ENCODE measurements at regions not wholly inside any gene's neighbourhood (a gene's known extent, or its start where the extent isn't known, plus 50 kb on each side); places are given as distances from the start of the nearest gene placed in this dataset.
"Not testable (repeated sequence)": the region's sequence is repeated elsewhere in the genome, so short reads cannot be mapped to it uniquely, and the experiment has no call there.

DNA sequence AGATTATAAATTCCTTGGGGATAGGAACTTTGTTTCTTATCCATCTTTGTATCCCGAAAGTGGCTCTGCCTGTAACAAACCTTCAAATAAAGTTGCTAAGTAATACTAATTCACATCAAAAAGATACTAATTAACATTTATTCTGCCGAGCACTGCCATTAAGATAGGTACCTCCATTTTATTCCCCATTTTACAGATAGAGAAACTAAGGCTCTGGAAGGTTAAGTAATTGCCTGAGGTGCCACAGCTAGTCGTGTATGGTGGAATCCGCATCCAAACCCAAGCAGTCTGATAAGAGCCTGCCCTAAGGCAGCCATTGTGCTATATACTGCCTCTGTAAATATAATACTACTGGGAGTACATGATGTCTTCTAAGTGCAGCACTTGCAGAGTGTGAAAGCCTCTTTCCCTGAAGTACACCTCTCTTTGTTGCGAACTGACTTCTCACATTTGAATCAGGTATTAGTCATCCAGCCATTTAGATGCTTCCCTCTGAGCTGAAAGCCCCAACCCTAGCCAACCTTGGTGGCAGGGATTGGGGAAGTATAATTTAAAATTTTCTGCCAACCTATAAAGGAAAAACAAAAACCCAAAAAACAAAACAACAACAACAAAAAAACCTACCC is 78.5 kb upstream of the CHD2 start:
- peak overlapping the region in 1 of 4 donors; percentile 13 for H3K27ac ChIP-seq
- 31 to 77% methylated on average over 5 of the region's 5 CpGs for WGBS, 2 donors
- intact Hi-C loops (cut with DNase I) = no loop called here

GRCh38 chr15:92822216-92823144 is 77.6 kb upstream of the CHD2 start:
- H3K9me3 ChIP-seq = no peaks in the 10 kb centered on the region
- no peak for DNase-seq
- H3K27ac ChIP-seq = peak overlapping the region in 1 of 4 donors; percentile 13
- intact Hi-C loops (cut with DNase I) = no loop called here
- H3K4me1 ChIP-seq = peaks cover 0 to 18% (median 17%) of the 10 kb centered on the region in 4 donors
- no peaks in the 10 kb centered on the region for H3K27me3 ChIP-seq
- 19 to 49% methylated on average over 2 of the region's 2 CpGs for WGBS, 2 donors
- TF ChIP-seq POLR2A (IDR thresholded peaks at IDR 0.05) = no peak
- no peak for TF ChIP-seq CTCF (IDR thresholded peaks at IDR 0.05)
- TF ChIP-seq EP300 (IDR thresholded peaks at IDR 0.05) = no peak
- H3K4me3 ChIP-seq = no peak overlapping the region
- no peaks in the 10 kb centered on the region for H3K36me3 ChIP-seq

More for the DNA sequence above, 78.5 kb upstream of the CHD2 start:
- Histone ChIP-seq H3K27me3 (no peaks in the 10 kb centered on the region), H3K4me1 (peaks cover 0 to 18% (median 17%) of the 10 kb centered on the region in 4 donors), H3K36me3 (no peaks in the 10 kb centered on the region), H3K4me3 (no peak overlapping the region), H3K9me3 (no peaks in the 10 kb centered on the region)
- DNase-seq = no peak
- no peak for TF ChIP-seq POLR2AphosphoS5 (IDR thresholded peaks at IDR 0.05)
- TF ChIP-seq EP300 (IDR thresholded peaks at IDR 0.05) = no peak
- no peak for TF ChIP-seq POLR2A (IDR thresholded peaks at IDR 0.05)
- no peak for TF ChIP-seq CTCF (IDR thresholded peaks at IDR 0.05)

- no peaks in the 10 kb centered on the region for H3K36me3 ChIP-seq
- WGBS, 2 donors = 70 to 89% methylated on average over 2 of the region's 2 CpGs
Observed at GRCh38 chr15:92825985-92826384, 74.1 kb upstream of the CHD2 start.

GRCh38 chr15:92827991-92828390 is 72.1 kb upstream of the CHD2 start:
- H3K36me3 ChIP-seq; H3K9me3 ChIP-seq; H3K27ac ChIP-seq; DNase-seq; H3K4me3 ChIP-seq; intact Hi-C loops (cut with DNase I); H3K27me3 ChIP-seq: not testable (repeated sequence)
- WGBS, 2 donors = 97 to 98% methylated on average over 10 of the region's 10 CpGs
- H3K4me1 ChIP-seq = peaks cover 0 to 30% (median 29%) of the 10 kb centered on the region in 4 donors

More at GRCh38 chr15:92825985-92826384, 74.1 kb upstream of the CHD2 start:
- TF ChIP-seq EP300 (IDR thresholded peaks at IDR 0.05) = no peak
- TF ChIP-seq POLR2A (IDR thresholded peaks at IDR 0.05) = no peak
- TF ChIP-seq CTCF (IDR thresholded peaks at IDR 0.05) = no peak
- TF ChIP-seq POLR2AphosphoS5 (IDR thresholded peaks at IDR 0.05) = no peak
- H3K9me3 ChIP-seq = no peaks in the 10 kb centered on the region
- no peaks in the 10 kb centered on the region for H3K27me3 ChIP-seq
- no peak overlapping the region for H3K27ac ChIP-seq
- intact Hi-C loops (cut with DNase I) = no loop called here
- peaks cover 0 to 10% (median 10%) of the 10 kb centered on the region in 4 donors for H3K4me1 ChIP-seq
- no peak for DNase-seq
- no peak overlapping the region for H3K4me3 ChIP-seq

DNA sequence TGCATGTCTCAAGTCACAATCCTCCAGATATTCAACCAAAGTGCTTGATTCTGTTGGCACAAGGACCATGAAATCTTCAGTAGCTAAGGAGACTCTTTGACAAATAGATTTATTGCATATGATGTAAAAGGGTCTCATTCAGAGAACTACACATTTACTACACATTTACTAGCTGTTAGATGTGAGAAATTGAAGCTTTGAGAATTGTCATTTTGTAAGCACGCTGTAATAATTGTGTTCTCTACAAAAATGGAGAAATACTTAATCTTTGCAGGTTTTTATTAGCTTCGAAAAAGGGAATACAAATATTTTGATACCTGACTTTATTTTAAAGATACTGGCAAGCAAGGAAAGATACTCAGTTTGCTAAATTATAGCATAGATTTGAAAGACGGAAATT is 70.2 kb upstream of the CHD2 start:
- 94 to 95% methylated on average over 3 of the region's 3 CpGs for WGBS, 2 donors
- peak overlapping the region; percentile 85 to 93 (median 90) for H3K27ac ChIP-seq

More for the DNA sequence above, 70.2 kb upstream of the CHD2 start:
- Histone ChIP-seq H3K27me3 (no peaks in the 10 kb centered on the region), H3K9me3 (no peaks in the 10 kb centered on the region), H3K36me3 (no peaks in the 10 kb centered on the region), H3K4me3 (no peak overlapping the region), H3K4me1 (peaks cover 4 to 41% (median 39%) of the 10 kb centered on the region in 4 donors)
- intact Hi-C loops (cut with DNase I) = loop anchor here (2.0 kb wide), 1 partner anchor 19 kb away; no protein-coding TSS in a partner anchor
- no peak for DNase-seq
- TF ChIP-seq POLR2AphosphoS5 (IDR thresholded peaks at IDR 0.05) (no peak), POLR2A (IDR thresholded peaks at IDR 0.05) (no peak), CTCF (IDR thresholded peaks at IDR 0.05) (no peak), EP300 (IDR thresholded peaks at IDR 0.05) (no peak)
